GM12878 (cell line): ENCODE measurements at regions not wholly inside any gene's neighbourhood (a gene's known extent, or its start where the extent isn't known, plus 50 kb on each side); places are given as distances from the start of the nearest gene placed in this dataset.

Experiments used
- ATAC-seq: fragments of 200-7000 bp; cut with Tn5 transposase; 3 replicates; pipeline ENCODE4 v1.9.1; 2020; ENCODE audit warnings: mild to moderate bottlenecking, moderate library complexity
- BruUV-seq: library from RNA; stranded (reverse); fragments of 400-500 nt; replicated peaks from 2 replicates; lab custom pipeline; 2021; lab: Mats Ljungman, UMichigan
- CTCF ChIA-PET: fragments of 300-600 bp; sonication (Branson Sonifier 250); formaldehyde crosslinking; extraction: SDS; loops from one replicate; lab custom pipeline; 2021; ENCODE audit warnings: inconsistent platforms; lab: Yijun Ruan, JAX
- POLR2A ChIA-PET: fragments of 350-600 bp; formaldehyde crosslinking; extraction: SDS; loops from one replicate; lab custom pipeline; 2021; ENCODE audit warnings: inconsistent platforms; lab: Charles Lee
- RAD21 ChIA-PET: fragments of 300-600 bp; sonication (Branson Sonifier 250); formaldehyde crosslinking; loops from one replicate; lab custom pipeline; 2023; ENCODE audit warnings: antibody characterized with exemption; ENCODE audit not compliant: unreplicated experiment; lab: Charles Lee
- SMC1A ChIA-PET: fragments of 300-600 bp; sonication (Branson Sonifier 250); formaldehyde crosslinking; loops from one replicate; lab custom pipeline; 2023; ENCODE audit not compliant: unreplicated experiment, uncharacterized antibody; lab: Charles Lee
- DNase-seq: peaks from one replicate; pipeline ENCODE4 v3.0.0-alpha.2; 2011; ENCODE audit warnings: low read depth, low spot score
- FAIRE-seq: peaks from 3 replicates; lab custom pipeline; 2011; peaks lifted over from hg19 to GRCh38; lab: Jason Lieb, UNC
- H2AFZ ChIP-seq: 2 replicates; pipeline ENCODE4 v1.6.0; 2011; ENCODE audit warnings: low read depth, low read length, control low read depth; ENCODE audit not compliant: control insufficient read depth
- H3K27ac ChIP-seq: 2 replicates; pipeline ENCODE4 v1.5.1; 2011; ENCODE audit warnings: control low read depth; ENCODE audit not compliant: control insufficient read depth, insufficient read depth
- H3K27me3 ChIP-seq, 2 experiments: replicated peaks in 1 of 2; 2 replicates each; pipeline versions ENCODE4 v1.6.0 to v1.6.1; 2011; ENCODE audit warnings: low read length in 1 of 2; ENCODE audit not compliant: control insufficient read depth in 2 of 2, insufficient read depth in 2 of 2
- H3K36me3 ChIP-seq, 2 experiments: 2 replicates each; pipeline ENCODE4 v1.5.1; 2011; ENCODE audit warnings: low read length in 1 of 2; ENCODE audit not compliant: control insufficient read depth in 2 of 2, insufficient read depth in 2 of 2
- H3K4me1 ChIP-seq: 2 replicates; pipeline ENCODE4 v1.6.1; 2011; ENCODE audit warnings: mild to moderate bottlenecking, low read length, moderate library complexity, mixed read lengths; ENCODE audit not compliant: control insufficient read depth, insufficient read depth
- H3K4me2 ChIP-seq: 2 replicates; pipeline ENCODE4 v1.6.0; 2011; ENCODE audit warnings: control low read depth; ENCODE audit not compliant: control insufficient read depth, insufficient read depth
- H3K4me3 ChIP-seq: fragments of 200-600 bp; sonication (generic); 2 replicates; pipeline ENCODE4 v1.5.1; 2016
- H3K79me2 ChIP-seq: 2 replicates; pipeline ENCODE4 v1.6.0; 2011; ENCODE audit warnings: low read length; ENCODE audit not compliant: control insufficient read depth, insufficient read depth
- H3K9ac ChIP-seq: 2 replicates; pipeline ENCODE4 v1.8.0; 2011; ENCODE audit warnings: low read length, control low read depth, mixed read lengths; ENCODE audit not compliant: control insufficient read depth, insufficient read depth
- H3K9me3 ChIP-seq: replicated peaks from 3 replicates; pipeline ENCODE4 v1.5.1; 2011; ENCODE audit warnings: mild to moderate bottlenecking, low read length; ENCODE audit not compliant: control insufficient read depth, insufficient read depth
- H4K20me1 ChIP-seq: 2 replicates; pipeline ENCODE4 v1.6.0; 2011; ENCODE audit not compliant: control insufficient read depth, insufficient read depth
- HCFC1 ChIP-seq: fragments of 150-350 bp; IDR thresholded peaks from 2 replicates; pipeline ENCODE4 v1.6.1; 2014; ENCODE audit warnings: low read length
- MEF2B ChIP-seq: fragments of 450-650 bp; IDR thresholded peaks from 2 replicates; pipeline ENCODE4 v1.6.1; 2018; ENCODE audit warnings: mild to moderate bottlenecking, moderate library complexity; ENCODE audit not compliant: partially characterized antibody, poor library complexity, severe bottlenecking
- NR2C2 ChIP-seq: IDR thresholded peaks from 2 replicates; pipeline ENCODE4 v1.6.1; 2011; ENCODE audit warnings: borderline replicate concordance, low read depth; ENCODE audit not compliant: control insufficient read depth, insufficient read length
- YBX1 ChIP-seq: fragments of 450-650 bp; IDR thresholded peaks from 2 replicates; pipeline ENCODE4 v1.6.1; 2016; ENCODE audit warnings: antibody characterized with exemption
- WGBS: methylation state at CpG from one replicate; pipeline ENCODE4 v1.1.6; 2016; ENCODE audit warnings: low lambda C conversion rate; ENCODE audit not compliant: insufficient replicate concordance, insufficient coverage; ENCODE audit errors: missing lambda C conversion rate; 5-methylcytosine and 5-hydroxymethylcytosine counted together
- in situ Hi-C: fragments of 300-500 bp; cut with MboI; formaldehyde crosslinking; loops from 9 replicates; pipeline ENCODE4 v1.14.3; 2018; ENCODE audit warnings: mixed read lengths
- intact Hi-C: fragments of 100-400 bp; cut with micrococcal nuclease; formaldehyde crosslinking; loops from one replicate; pipeline ENCODE4 v1.14.2; 2022; ENCODE audit not compliant: unreplicated experiment
- TF ChIP-seq, protein P1 (sequence below): fragments of 450-650 bp; IDR thresholded peaks from 2 replicates; pipeline ENCODE4 v1.6.1; 2016; ENCODE audit warnings: mild to moderate bottlenecking, moderate library complexity, borderline replicate concordance
- TF ChIP-seq, protein P2 (sequence below): fragments of 450-650 bp; IDR thresholded peaks from 2 replicates; pipeline ENCODE4 v1.6.1; 2017; ENCODE audit warnings: mild to moderate bottlenecking, low read depth, inconsistent platforms; ENCODE audit not compliant: poor library complexity, severe bottlenecking
- TF ChIP-seq, protein P3 (sequence below): fragments of 450-650 bp; IDR thresholded peaks from 2 replicates; pipeline ENCODE4 v1.6.1; 2017; ENCODE audit warnings: mild to moderate bottlenecking, moderate library complexity
- TF ChIP-seq, protein P4 (sequence below): IDR thresholded peaks from 2 replicates; pipeline ENCODE4 v1.6.1; 2012; ENCODE audit warnings: improper control_type of control experiment, low read depth, low read length; ENCODE audit not compliant: insufficient replicate concordance

DNA sequence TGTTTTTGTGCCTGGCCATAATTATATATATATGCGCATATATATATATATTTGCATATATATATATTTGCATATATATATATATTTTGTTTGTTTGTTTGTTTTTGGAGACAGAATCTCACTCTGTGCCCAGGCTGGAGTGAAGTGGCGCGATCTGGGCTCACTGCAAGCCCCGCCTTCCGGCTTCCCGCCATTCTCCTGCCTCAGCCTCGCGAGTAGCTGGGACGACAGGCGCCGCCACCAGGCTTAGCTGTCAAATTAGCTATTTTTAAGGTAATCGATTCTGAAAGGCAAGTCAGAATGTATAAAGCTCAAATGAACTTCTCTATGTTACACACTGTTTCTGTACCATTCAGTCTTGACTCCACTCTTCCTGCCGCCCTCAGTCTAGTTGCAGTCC, 273.3 kb downstream of the TRIML1 start:
- 76% methylated on average over 13 of the region's 13 CpGs for WGBS
- FAIRE-seq (no peak), DNase-seq (no peak), ATAC-seq (no peak)
- CTCF ChIA-PET: no interaction called here
- POLR2A ChIA-PET: no interaction called here
- Histone ChIP-seq H3K4me2 (no peak overlapping the region), H3K9me3 (no peaks in the 10 kb centered on the region; the same call in 2 of the 3 replicates), H3K27ac (no peak overlapping the region), H3K27me3 (no peaks in the 10 kb centered on the region), H3K9ac (no peak overlapping the region), H3K79me2 (no peaks in the 10 kb centered on the region), H3K36me3 (no peaks in the 10 kb centered on the region), H3K4me3 (no peak overlapping the region), H2AFZ (no peak overlapping the region), H3K4me1 (no peaks in the 10 kb centered on the region), H4K20me1 (no peaks in the 10 kb centered on the region)
- in situ Hi-C loops: no loop called here
- no TSS peak for BruUV-seq
- SMC1A ChIA-PET: interaction anchor here (0.7 kb wide), 1 partner anchor 13 kb away, joined by 3 read pairs; no protein-coding TSS in a partner anchor
- RAD21 ChIA-PET: no interaction called here
- intact Hi-C loops: no loop called here
- TF ChIP-seq, protein P1, sequence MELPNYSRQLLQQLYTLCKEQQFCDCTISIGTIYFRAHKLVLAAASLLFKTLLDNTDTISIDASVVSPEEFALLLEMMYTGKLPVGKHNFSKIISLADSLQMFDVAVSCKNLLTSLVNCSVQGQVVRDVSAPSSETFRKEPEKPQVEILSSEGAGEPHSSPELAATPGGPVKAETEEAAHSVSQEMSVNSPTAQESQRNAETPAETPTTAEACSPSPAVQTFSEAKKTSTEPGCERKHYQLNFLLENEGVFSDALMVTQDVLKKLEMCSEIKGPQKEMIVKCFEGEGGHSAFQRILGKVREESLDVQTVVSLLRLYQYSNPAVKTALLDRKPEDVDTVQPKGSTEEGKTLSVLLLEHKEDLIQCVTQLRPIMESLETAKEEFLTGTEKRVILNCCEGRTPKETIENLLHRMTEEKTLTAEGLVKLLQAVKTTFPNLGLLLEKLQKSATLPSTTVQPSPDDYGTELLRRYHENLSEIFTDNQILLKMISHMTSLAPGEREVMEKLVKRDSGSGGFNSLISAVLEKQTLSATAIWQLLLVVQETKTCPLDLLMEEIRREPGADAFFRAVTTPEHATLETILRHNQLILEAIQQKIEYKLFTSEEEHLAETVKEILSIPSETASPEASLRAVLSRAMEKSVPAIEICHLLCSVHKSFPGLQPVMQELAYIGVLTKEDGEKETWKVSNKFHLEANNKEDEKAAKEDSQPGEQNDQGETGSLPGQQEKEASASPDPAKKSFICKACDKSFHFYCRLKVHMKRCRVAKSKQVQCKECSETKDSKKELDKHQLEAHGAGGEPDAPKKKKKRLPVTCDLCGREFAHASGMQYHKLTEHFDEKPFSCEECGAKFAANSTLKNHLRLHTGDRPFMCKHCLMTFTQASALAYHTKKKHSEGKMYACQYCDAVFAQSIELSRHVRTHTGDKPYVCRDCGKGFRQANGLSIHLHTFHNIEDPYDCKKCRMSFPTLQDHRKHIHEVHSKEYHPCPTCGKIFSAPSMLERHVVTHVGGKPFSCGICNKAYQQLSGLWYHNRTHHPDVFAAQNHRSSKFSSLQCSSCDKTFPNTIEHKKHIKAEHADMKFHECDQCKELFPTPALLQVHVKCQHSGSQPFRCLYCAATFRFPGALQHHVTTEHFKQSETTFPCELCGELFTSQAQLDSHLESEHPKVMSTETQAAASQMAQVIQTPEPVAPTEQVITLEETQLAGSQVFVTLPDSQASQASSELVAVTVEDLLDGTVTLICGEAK: no peak
- TF ChIP-seq NR2C2: no peak
- no peak for TF ChIP-seq YBX1
- TF ChIP-seq HCFC1: no peak
- TF ChIP-seq, protein P2, sequence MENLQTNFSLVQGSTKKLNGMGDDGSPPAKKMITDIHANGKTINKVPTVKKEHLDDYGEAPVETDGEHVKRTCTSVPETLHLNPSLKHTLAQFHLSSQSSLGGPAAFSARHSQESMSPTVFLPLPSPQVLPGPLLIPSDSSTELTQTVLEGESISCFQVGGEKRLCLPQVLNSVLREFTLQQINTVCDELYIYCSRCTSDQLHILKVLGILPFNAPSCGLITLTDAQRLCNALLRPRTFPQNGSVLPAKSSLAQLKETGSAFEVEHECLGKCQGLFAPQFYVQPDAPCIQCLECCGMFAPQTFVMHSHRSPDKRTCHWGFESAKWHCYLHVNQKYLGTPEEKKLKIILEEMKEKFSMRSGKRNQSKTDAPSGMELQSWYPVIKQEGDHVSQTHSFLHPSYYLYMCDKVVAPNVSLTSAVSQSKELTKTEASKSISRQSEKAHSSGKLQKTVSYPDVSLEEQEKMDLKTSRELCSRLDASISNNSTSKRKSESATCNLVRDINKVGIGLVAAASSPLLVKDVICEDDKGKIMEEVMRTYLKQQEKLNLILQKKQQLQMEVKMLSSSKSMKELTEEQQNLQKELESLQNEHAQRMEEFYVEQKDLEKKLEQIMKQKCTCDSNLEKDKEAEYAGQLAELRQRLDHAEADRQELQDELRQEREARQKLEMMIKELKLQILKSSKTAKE: no peak
- TF ChIP-seq, protein P3, sequence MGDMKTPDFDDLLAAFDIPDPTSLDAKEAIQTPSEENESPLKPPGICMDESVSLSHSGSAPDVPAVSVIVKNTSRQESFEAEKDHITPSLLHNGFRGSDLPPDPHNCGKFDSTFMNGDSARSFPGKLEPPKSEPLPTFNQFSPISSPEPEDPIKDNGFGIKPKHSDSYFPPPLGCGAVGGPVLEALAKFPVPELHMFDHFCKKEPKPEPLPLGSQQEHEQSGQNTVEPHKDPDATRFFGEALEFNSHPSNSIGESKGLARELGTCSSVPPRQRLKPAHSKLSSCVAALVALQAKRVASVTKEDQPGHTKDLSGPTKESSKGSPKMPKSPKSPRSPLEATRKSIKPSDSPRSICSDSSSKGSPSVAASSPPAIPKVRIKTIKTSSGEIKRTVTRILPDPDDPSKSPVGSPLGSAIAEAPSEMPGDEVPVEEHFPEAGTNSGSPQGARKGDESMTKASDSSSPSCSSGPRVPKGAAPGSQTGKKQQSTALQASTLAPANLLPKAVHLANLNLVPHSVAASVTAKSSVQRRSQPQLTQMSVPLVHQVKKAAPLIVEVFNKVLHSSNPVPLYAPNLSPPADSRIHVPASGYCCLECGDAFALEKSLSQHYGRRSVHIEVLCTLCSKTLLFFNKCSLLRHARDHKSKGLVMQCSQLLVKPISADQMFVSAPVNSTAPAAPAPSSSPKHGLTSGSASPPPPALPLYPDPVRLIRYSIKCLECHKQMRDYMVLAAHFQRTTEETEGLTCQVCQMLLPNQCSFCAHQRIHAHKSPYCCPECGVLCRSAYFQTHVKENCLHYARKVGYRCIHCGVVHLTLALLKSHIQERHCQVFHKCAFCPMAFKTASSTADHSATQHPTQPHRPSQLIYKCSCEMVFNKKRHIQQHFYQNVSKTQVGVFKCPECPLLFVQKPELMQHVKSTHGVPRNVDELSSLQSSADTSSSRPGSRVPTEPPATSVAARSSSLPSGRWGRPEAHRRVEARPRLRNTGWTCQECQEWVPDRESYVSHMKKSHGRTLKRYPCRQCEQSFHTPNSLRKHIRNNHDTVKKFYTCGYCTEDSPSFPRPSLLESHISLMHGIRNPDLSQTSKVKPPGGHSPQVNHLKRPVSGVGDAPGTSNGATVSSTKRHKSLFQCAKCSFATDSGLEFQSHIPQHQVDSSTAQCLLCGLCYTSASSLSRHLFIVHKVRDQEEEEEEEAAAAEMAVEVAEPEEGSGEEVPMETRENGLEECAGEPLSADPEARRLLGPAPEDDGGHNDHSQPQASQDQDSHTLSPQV: no peak
- no peak for TF ChIP-seq MEF2B
- TF ChIP-seq, protein P4, sequence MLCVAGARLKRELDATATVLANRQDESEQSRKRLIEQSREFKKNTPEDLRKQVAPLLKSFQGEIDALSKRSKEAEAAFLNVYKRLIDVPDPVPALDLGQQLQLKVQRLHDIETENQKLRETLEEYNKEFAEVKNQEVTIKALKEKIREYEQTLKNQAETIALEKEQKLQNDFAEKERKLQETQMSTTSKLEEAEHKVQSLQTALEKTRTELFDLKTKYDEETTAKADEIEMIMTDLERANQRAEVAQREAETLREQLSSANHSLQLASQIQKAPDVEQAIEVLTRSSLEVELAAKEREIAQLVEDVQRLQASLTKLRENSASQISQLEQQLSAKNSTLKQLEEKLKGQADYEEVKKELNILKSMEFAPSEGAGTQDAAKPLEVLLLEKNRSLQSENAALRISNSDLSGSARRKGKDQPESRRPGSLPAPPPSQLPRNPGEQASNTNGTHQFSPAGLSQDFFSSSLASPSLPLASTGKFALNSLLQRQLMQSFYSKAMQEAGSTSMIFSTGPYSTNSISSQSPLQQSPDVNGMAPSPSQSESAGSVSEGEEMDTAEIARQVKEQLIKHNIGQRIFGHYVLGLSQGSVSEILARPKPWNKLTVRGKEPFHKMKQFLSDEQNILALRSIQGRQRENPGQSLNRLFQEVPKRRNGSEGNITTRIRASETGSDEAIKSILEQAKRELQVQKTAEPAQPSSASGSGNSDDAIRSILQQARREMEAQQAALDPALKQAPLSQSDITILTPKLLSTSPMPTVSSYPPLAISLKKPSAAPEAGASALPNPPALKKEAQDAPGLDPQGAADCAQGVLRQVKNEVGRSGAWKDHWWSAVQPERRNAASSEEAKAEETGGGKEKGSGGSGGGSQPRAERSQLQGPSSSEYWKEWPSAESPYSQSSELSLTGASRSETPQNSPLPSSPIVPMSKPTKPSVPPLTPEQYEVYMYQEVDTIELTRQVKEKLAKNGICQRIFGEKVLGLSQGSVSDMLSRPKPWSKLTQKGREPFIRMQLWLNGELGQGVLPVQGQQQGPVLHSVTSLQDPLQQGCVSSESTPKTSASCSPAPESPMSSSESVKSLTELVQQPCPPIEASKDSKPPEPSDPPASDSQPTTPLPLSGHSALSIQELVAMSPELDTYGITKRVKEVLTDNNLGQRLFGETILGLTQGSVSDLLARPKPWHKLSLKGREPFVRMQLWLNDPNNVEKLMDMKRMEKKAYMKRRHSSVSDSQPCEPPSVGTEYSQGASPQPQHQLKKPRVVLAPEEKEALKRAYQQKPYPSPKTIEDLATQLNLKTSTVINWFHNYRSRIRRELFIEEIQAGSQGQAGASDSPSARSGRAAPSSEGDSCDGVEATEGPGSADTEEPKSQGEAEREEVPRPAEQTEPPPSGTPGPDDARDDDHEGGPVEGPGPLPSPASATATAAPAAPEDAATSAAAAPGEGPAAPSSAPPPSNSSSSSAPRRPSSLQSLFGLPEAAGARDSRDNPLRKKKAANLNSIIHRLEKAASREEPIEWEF: no peak
